ENCODE measurements at regions not wholly inside any gene's neighbourhood (a gene's known extent, or its start where the extent isn't known, plus 50 kb on each side); places are given as distances from the start of the nearest gene placed in this dataset.

- DNase-seq = no peak
- Histone ChIP-seq H3K27ac (no peak overlapping the region), H3K4me3 (no peak overlapping the region), H3K27me3 (no peaks in the 10 kb centered on the region), H3K36me3 (no peaks in the 10 kb centered on the region), H3K9me3 (no peaks in the 10 kb centered on the region), H3K4me1 (peaks cover 0 to under 1% (median 0%) of the 10 kb centered on the region in 4 donors)
- TF ChIP-seq CTCF (IDR thresholded peaks at IDR 0.05) (no peak), POLR2A (IDR thresholded peaks at IDR 0.05) (no peak)
Measured at GRCh38 chr1:232550007-232550406, 79.9 kb downstream of the SIPA1L2 start.

- no peaks in the 10 kb centered on the region for H3K9me3 ChIP-seq
- no peaks in the 10 kb centered on the region for H3K36me3 ChIP-seq
- no peak overlapping the region for H3K4me3 ChIP-seq
- H3K27me3 ChIP-seq = no peaks in the 10 kb centered on the region
- no peak for DNase-seq
- H3K27ac ChIP-seq = no peak overlapping the region
- TF ChIP-seq POLR2A (IDR thresholded peaks at IDR 0.05) = no peak
- TF ChIP-seq CTCF (IDR thresholded peaks at IDR 0.05) = no peak
- no peaks in the 10 kb centered on the region for H3K4me1 ChIP-seq
Measured at GRCh38 chr1:232548691-232549090, 81.2 kb downstream of the SIPA1L2 start.

GRCh38 chr1:232547938-232548484 lies 81.9 kb downstream of the SIPA1L2 start:
- no peak overlapping the region for H3K27ac ChIP-seq
- H3K36me3 ChIP-seq = no peaks in the 10 kb centered on the region
- H3K27me3 ChIP-seq = no peaks in the 10 kb centered on the region
- no peaks in the 10 kb centered on the region for H3K9me3 ChIP-seq
- TF ChIP-seq POLR2A (IDR thresholded peaks at IDR 0.05) (no peak), CTCF (IDR thresholded peaks at IDR 0.05) (no peak)
- no peaks in the 10 kb centered on the region for H3K4me1 ChIP-seq
- DNase-seq = no peak
- H3K4me3 ChIP-seq = no peak overlapping the region

GRCh38 chr1:232542633-232543593 lies 87.0 kb downstream of the SIPA1L2 start:
- H3K4me1 ChIP-seq = no peaks in the 10 kb centered on the region
- DNase-seq = no peak
- H3K4me3 ChIP-seq = no peak overlapping the region
- H3K27me3 ChIP-seq = no peaks in the 10 kb centered on the region
- H3K27ac ChIP-seq = no peak overlapping the region
- no peak for TF ChIP-seq CTCF (IDR thresholded peaks at IDR 0.05)
- no peaks in the 10 kb centered on the region for H3K36me3 ChIP-seq
- no peaks in the 10 kb centered on the region for H3K9me3 ChIP-seq

GRCh38 chr1:232538943-232539302 lies 91.0 kb downstream of the SIPA1L2 start:
- TF ChIP-seq CTCF (IDR thresholded peaks at IDR 0.05) (no peak), POLR2A (IDR thresholded peaks at IDR 0.05) (no peak)
- H3K9me3 ChIP-seq = no peaks in the 10 kb centered on the region
- no peak for DNase-seq

More at GRCh38 chr1:232538943-232539302, 91.0 kb downstream of the SIPA1L2 start:
- no peak overlapping the region for H3K4me3 ChIP-seq
- no peaks in the 10 kb centered on the region for H3K4me1 ChIP-seq
- no peaks in the 10 kb centered on the region for H3K36me3 ChIP-seq
- no peak overlapping the region for H3K27ac ChIP-seq
- H3K27me3 ChIP-seq = no peaks in the 10 kb centered on the region

Data from Peyer's patch (tissue), 4 donors.